ENCODE measurements at regions not wholly inside any gene's neighbourhood (a gene's known extent, or its start where the extent isn't known, plus 50 kb on each side); places are given as distances from the start of the nearest gene placed in this dataset.
"Not testable (repeated sequence)": the region's sequence is repeated elsewhere in the genome, so short reads cannot be mapped to it uniquely, and the experiment has no call there.

- DNase-seq (ENCODE audit: low read depth): no peak
Observed at GRCh38 chr1:199449221-199449620, 578.3 kb upstream of the NR5A2 start.

DNA sequence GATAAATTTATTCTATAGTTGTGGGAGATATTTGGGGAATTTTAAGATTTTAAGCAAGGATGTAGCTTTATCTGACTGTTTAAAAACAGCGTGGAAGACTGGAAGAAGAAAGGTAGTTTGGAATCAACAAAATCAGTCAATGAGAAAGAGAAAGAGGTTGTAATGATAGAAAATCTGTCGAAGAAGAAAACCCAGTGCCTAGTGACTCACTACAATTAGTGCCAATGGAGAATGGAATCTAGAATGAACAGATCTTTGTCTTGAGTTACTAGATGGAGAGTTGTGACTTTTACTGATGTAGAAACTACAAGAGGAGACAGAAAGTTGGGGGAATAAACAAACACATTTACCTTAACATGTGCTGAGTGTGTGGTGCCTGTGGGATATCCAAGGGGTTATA is 577.8 kb upstream of the NR5A2 start:
- no peak for DNase-seq (ENCODE audit: low read depth)

GRCh38 chr1:199452627-199453026 is 574.9 kb upstream of the NR5A2 start:
- DNase-seq (ENCODE audit: low read depth): no peak

GRCh38 chr1:199453723-199454122 is 573.8 kb upstream of the NR5A2 start:
- DNase-seq (ENCODE audit: low read depth): no peak

- no peak for DNase-seq (ENCODE audit: low read depth)
Observed at GRCh38 chr1:199460933-199461332, 566.6 kb upstream of the NR5A2 start.

DNA sequence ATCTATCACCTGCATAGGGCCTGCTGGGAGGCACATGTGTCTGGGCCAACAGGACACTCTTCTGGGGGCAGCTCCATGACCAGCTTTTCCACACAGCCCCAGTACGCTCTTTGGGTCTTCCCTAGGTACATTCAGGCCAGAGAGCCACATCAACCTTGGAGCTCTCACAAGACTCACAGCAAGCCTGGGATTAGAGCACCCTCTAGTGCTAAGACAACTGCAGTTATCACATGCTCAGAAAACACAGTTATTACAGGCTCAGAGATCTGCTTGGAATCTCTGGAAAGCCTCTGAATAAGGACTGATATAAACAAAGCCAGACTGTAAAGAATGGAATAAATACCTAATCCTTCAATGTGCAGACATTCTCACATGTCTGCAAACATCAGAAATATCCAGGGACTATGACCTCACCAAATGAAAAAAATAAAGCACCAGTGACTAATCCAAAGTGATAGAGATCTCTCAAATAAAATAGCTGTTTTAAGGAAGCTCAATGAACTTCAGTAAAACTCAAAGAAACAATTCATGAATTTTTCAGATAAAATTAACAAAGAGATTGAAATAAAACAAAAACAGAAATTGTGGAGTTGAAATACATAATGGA is 563.9 kb upstream of the NR5A2 start:
- no peak for DNase-seq (ENCODE audit: low read depth)

DNA sequence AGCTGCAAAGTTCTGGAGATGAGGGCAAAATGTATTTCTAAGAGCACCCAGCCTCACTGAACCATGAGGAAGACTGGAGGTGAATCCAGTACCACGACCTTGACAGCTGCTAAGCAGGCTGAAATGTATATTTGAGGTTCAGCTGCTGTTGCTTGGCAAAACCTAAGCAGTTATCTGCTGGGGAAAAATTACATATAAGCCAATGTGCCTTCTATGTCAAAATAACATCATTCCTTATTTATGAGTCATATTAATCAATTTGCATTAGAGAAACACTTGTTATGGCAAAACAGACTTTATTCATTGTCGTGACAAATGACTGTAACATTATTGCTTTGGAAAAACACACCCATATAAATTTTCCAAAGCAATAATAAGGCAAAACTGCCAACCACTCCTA is 560.5 kb upstream of the NR5A2 start:
- DNase-seq (ENCODE audit: low read depth): no peak

- DNase-seq (ENCODE audit: low read depth): no peak
Observed at GRCh38 chr1:199472018-199472417, 555.5 kb upstream of the NR5A2 start.

DNA sequence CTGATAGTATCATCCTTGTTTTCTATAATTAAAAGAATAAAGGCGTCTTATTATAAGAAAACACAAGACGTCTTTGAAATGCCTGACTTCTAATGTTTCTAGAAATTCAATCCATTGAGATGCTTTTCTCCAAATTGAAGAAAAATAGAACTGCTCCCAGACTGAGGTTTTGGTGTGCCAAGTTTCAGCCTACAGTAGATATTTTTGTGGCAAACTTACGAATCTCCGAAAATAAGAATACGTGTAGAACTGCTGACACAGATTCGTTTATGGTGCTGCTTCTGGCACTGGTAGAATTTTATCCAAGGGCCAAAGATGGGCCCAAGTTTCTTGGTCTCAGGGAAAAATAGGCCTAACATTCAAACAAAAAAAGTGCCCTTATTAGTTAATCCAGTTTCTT is 554.5 kb upstream of the NR5A2 start:
- DNase-seq (ENCODE audit: low read depth): no peak

DNA sequence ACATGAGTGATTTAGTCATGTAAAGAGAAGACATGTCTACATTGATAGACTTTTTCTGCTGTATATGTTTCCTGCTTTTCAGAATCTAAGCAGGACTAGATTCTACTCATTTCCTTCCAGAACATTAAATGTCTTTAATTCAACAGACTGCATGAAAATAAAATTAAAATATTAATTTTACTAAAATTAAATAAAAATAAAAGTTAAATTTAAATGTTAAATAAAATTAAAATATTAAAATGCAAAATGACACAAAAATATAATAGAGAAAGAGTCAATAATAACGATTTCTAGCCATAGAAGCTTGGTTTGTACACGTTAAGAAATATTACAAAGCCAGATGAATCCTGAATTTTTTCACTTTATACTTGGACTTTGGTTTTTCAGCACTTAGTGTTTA is 552.8 kb upstream of the NR5A2 start:
- no peak for DNase-seq (ENCODE audit: low read depth)

- DNase-seq (ENCODE audit: low read depth): no peak
Observed at GRCh38 chr1:199482426-199482825, 545.1 kb upstream of the NR5A2 start.

GRCh38 chr1:199489594-199489993 is 537.9 kb upstream of the NR5A2 start:
- no peak for DNase-seq (ENCODE audit: low read depth)

DNA sequence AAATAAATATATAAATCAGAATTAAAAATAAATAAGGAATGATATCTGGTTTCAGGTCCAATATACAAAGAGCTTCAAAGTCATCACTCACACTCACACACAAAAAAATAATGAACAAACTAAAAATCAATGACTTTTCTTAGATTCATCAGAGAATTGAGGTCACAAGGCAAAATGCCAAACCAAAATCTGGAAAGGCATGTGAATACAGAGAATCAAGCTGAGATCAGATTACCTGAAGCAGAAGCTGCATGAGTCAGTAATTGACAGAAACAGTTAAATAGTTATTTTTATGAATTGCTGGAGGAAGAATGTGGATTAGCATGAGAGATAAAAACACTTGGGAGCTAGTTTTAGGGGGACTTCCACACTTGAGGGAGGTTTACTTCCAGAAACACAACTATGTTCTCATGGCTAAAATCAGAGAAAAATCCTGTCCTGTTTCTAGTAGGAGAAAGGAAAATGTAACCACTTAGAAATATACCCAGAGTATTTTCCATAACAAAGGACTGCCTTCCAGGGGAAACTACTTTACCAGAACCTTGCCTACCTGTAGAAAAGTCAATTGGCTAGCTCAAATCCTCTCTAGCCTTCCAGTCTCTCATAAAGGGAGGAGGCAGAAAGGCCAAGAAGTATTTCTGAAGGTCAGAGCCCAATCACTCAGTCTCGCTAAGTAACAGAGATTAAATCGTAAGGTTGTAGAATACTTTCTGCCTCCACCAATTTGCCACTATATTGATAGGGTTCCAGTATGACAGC is 536.6 kb upstream of the NR5A2 start:
- DNase-seq (ENCODE audit: low read depth): no peak

GRCh38 chr1:199495432-199495831 is 532.1 kb upstream of the NR5A2 start:
- no peak for DNase-seq (ENCODE audit: low read depth)

DNA sequence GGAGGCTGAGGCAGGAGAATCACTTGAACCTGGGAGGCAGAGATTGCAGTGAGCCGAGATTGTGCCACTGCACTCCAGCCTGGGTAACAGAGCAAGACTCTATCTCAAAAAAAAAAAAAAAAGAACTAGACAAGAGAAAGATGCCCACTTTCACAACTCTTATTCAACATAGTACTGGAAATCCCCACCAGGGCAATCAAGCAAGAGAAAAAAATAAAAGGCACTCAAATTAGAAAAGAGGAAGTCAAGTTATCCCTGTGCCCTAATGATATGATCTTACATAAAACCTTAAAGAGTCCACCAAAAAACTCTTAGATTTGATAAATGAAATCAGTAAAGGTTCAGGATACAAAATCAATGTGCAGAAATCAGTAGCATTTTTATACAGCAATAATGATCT is 528.7 kb upstream of the NR5A2 start:
- DNase-seq (ENCODE audit: low read depth): not testable (repeated sequence)

GRCh38 chr1:199508072-199508471 is 519.4 kb upstream of the NR5A2 start:
- DNase-seq (ENCODE audit: low read depth): no peak

GRCh38 chr1:199508653-199509052 is 518.9 kb upstream of the NR5A2 start:
- DNase-seq (ENCODE audit: low read depth): no peak

DNA sequence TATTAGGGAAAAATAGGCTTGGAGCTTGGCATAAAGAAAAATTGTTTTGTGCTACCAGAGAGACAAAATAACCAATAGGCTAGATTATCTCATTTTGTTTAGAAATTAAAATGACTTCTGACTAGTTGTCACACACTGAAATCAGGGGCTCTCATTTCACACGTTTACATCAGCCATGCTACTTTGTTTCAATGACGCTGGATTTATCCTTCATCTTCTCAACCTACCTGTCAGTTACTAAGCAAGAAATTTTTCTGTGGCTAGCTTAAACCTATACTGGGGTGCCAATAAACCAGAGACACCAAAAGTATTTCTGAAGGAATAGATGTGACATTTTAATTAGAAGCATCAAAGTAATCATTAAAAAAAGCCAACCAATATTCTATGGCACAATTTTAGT is 518.1 kb upstream of the NR5A2 start:
- no peak for DNase-seq (ENCODE audit: low read depth)

DNA sequence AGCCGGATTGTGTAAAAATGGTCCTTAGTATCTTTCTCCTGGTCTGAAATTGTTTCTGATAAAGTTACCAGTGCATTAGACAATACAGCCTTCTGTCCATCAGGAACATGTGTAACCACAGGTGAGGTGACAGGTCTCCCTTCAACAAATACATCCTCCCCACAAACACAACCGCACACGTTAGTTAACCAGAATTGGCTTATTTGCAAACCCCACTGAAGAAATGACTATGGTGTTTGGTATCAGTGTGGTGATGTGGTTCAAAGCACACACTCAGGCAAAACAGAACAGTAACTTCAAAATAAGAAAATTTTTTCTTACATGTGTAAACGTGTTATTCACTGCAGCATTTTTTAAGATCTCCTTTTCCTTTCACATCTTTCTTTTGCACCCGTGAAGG is 517.2 kb upstream of the NR5A2 start:
- no peak for DNase-seq (ENCODE audit: low read depth)

DNA sequence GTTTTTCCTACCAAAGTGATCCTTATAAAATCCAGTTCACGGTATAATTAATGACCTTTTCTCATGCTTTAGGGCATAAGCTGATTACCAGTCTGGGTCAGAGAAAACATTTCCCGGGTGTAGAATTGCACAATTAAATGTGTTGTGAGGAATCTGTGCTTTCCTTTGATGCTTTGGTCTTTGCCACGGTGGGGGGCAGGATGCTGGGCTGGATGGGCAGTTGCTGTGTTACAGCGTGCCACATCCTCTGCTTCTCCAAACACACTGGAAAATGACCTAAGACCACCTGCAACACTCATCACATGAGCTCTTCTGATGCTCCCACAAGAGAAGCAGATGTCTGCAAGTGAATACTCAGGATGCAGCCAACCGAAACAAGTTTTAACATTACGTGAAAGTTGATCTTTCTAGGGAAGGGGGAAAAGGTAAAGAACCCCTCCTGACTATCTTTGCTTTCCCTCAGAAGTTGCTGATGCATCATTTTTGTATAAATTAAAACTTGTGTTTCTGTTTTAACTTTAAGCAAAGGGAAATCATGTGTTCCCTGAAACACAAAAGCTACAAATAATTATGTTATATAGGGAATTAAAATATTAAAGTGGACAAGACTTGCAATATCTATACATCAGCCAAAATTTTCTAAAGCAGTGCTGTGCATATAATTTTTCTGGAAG is 515.3 kb upstream of the NR5A2 start:
- no peak for DNase-seq (ENCODE audit: low read depth)

GRCh38 chr1:199515261-199515660 is 512.2 kb upstream of the NR5A2 start:
- DNase-seq (ENCODE audit: low read depth): no peak

GRCh38 chr1:199522338-199522737 is 505.2 kb upstream of the NR5A2 start:
- no peak for DNase-seq (ENCODE audit: low read depth)

GRCh38 chr1:199522936-199523335 is 504.6 kb upstream of the NR5A2 start:
- no peak for DNase-seq (ENCODE audit: low read depth)

DNA sequence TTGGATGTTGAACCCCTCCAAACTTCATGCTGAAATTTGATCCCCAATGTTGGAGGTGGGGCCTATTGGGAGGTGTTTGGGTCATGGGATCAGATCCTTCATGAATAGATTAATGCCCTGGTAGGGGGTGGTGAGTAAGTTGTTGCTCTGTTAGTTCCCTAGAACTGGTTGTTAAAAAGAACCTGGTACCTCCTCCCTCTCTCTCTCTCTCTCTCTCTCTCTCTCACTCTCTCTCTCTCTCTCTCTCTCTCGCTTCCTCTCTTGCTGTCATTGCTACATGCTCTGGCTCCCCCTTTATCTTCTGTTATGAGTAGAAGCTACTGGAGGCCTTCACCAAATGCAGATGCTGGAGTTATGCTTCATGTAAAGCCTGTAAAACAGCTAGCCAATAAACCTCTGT is 498.2 kb upstream of the NR5A2 start:
- no peak for DNase-seq (ENCODE audit: low read depth)
